ENCODE measurements at regions not wholly inside any gene's neighbourhood (a gene's known extent, or its start where the extent isn't known, plus 50 kb on each side); places are given as distances from the start of the nearest gene placed in this dataset.

- TF ChIP-seq PRDM10 (CRISPR knock-in tag; IDR thresholded peaks at IDR 0.05; ENCODE audit: low read depth): no peak
These were observed 408.1 kb downstream of the DCAF12L2 start (continued) for GRCh38 chrX:125757794-125758564.

- no peak overlapping the region for H3K9ac ChIP-seq (ENCODE audit: insufficient read depth, low read depth, low read length)
- intact Hi-C loops (cut with micrococcal nuclease; ENCODE audit: unreplicated experiment) (no loop called here), in situ Hi-C loops (cut with HindIII; ENCODE audit: extremely low pct_ligation_motif_present, low pct_unique_long_range_greater_than_20kb) (no loop called here)
- peaks cover 5% of the 10 kb centered on the region for H3K9me3 ChIP-seq (ENCODE audit: low read length)
- no peak overlapping the region for H2AFZ ChIP-seq (ENCODE audit: low read length)
- H3K36me3 ChIP-seq (replicated peaks in 1 of 2; ENCODE audit: control insufficient read depth in 1 of 2, insufficient read depth in 2 of 2, low read length in 2 of 2): no peaks in the 10 kb centered on the region
- FAIRE-seq: no peak
- WGBS (ENCODE audit: low lambda C conversion rate): 53% methylated on average over 2 of the region's 2 CpGs
- H4K20me1 ChIP-seq (ENCODE audit: insufficient read depth, low read length): no peaks in the 10 kb centered on the region
- H3K27me3 ChIP-seq (ENCODE audit: control insufficient read depth in 1 of 2, insufficient read depth in 2 of 2, low read length in 2 of 2): no peaks in the 10 kb centered on the region
- no peaks in the 10 kb centered on the region for H3K79me2 ChIP-seq (ENCODE audit: insufficient read depth, low read length)
- no TSS peak for BruUV-seq (replicated peaks)
- H3K27ac ChIP-seq (ENCODE audit: extremely low read length, insufficient read depth, low read length): no peak overlapping the region
- CTCF ChIA-PET (ENCODE audit: low intra/inter-chr PET ratio, low total read pairs): no interaction called here
- no peak overlapping the region for H3K4me3 ChIP-seq (replicated peaks in 1 of 3; ENCODE audit: insufficient read depth in 1 of 3, low read depth in 2 of 3, low read length in 3 of 3)
- POLR2A ChIA-PET: no interaction called here
- no peak overlapping the region for H3K4me2 ChIP-seq (ENCODE audit: low read depth, low read length)
- DNase-seq (ENCODE audit: low spot score): no peak
- ATAC-seq: no peak
- no peaks in the 10 kb centered on the region for H3K4me1 ChIP-seq (ENCODE audit: insufficient read depth, low read length)
- TF ChIP-seq ATF7 (IDR thresholded peaks at IDR 0.05) (peak; percentile 84), ATF7 (CRISPR knock-in tag; IDR thresholded peaks at IDR 0.05) (no peak), BCL6 (CRISPR knock-in tag; IDR thresholded peaks at IDR 0.05) (no peak)
These were observed 407.3 kb downstream of the DCAF12L2 start for GRCh38 chrX:125758819-125759218.
